ENCODE measurements at regions not wholly inside any gene's neighbourhood (a gene's known extent, or its start where the extent isn't known, plus 50 kb on each side); places are given as distances from the start of the nearest gene placed in this dataset.

DNA sequence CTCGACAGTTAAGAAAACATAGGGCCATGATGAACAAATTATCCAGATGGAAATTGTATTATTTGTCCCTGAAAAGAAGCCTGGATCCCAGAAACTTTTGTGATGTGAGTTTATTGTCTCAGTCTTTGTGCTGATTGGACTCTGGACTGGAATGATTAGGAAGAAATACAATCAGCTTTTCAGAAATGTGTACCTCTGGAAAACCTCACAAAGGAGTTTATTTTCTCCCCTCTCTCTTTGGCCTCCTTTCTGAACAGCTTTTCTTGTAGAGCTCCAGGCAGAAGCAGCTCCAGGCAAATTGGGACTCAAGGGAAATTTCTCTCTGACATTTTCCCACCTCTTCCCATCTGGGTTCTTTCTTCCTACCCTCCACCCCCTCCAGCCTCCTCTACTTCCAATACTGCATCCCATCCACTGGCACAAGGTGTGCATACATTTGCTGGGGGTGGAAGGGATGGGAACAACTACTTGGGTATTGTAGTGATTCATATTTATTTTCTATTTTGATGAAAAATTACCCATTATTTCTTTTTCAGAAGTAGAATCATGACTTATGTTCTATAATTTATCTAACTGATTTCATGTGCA is 119.7 kb downstream of the CD47 start:
- DNase-seq (ENCODE audit: low read depth): no peak

DNA sequence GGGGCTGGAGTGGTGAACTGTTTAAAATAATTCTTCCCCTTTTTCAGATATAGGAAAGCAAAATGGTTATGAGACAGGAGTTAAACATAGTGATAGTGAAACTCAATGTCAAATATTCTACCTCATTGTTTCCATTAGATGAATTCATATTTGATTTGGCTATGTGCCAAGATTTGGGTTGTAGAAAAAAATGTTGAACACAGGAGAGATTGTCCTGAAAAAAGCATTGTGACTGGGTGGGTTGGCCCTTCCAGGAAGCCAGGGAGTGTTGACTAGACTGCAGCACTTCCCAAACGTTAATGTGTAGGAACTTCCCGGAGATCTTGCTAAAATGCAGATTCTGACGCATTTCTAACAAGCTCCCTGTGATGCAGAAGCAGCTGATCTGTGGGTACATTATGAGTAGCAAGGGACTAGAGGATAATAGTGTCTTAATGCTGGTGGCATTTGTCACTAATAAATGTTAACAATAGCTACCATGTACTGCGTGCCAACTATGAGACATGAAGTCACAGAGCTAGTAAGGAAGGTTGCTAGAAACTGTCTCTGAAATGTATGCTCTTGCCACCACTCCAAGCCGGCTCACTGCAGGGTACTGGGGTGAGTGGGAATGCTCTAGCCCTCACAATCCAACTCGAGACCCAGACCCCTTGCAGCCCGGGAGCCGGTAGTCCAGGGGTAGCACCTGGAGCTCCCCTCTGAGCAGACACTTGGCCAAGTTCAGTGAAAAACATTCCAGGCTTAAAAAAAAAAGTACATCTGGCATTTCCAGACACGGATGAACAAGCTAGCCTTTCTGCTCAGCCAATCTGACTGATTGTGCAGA is 120.6 kb downstream of the CD47 start:
- no peak for DNase-seq (ENCODE audit: low read depth)

DNA sequence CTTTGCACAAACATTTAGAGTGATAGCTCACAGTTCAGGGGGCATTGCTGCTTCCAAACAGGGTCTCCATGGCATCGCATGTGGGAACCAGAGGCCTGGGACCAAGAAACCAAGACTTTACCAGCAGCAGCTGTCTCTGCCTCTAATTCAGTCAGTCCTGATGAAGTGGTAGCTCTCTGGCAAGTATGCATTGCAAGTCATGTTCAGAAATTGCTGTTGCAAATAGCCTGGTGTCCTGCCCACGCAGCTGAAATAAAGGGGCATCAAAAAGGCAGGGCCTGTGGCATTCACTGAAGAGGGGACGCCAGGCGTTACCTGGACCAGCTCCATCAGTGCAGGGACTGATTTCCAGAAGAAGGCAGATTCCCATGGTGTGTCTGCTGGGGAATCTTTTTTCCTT is 121.3 kb downstream of the CD47 start:
- no peak for DNase-seq (ENCODE audit: low read depth)

DNA sequence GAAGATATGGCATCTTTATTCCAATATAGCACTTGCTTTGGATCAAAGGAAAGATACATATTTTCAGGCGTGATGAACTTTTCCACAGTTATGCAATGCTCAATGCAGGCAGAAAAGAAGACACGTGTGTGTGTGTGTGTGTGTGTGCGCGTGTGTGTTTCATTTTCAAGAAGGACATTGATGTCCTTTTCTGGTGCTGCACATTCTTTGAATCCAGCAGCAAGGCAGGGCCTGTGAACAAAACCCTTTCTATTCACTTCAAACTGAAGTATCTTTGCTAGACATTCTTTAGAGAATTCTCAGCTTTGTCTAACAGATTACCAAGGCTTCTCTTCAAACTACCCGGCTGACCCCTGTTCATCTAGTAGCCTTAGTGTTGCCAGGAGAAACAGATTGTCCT is 124.6 kb downstream of the CD47 start:
- DNase-seq (ENCODE audit: low read depth): no peak

DNA sequence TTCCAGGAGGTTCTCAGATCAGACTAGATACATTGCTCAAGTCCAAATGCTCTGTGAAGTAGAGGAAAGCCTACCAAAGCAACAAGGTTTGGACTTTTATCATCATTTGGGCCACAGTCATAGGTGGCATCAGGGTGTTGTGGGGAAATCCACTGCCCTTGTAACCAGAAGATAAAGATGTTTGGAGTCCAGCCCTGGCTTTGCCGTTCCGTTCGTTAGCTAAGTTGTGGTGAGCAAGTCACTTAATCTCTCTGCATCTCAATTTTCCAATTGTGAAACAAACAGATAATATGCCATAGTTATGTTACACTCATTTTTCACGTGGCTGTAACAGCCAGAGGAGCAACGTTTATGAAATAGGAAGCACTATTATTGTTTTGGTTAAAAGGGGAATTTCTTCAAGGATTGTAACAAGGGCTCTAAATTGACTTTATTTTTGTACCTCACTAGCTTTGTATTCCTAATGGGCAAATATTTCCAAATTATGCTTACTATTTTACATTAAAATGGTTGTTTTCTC is 125.6 kb downstream of the CD47 start:
- no peak for DNase-seq (ENCODE audit: low read depth)

DNA sequence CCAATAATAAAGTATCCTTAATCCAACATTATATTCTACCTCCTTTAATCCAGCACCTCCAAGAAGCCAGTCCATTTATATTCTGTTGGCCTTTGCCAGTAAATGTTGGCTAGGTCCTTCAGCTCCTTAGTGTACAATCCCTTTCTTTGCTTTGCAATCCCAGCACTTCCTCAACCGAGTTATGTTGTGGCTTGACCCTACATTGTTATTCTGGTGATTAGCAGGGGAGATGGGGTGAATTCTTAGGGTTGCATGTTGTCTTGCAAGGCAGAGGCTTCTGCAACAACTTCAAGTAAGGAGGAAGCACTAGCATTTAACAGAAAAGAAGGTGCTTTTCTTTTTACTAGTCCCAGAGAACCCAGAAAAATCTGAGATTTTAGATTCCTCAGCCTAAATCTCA is 127.2 kb downstream of the CD47 start:
- no peak for DNase-seq (ENCODE audit: low read depth)

DNA sequence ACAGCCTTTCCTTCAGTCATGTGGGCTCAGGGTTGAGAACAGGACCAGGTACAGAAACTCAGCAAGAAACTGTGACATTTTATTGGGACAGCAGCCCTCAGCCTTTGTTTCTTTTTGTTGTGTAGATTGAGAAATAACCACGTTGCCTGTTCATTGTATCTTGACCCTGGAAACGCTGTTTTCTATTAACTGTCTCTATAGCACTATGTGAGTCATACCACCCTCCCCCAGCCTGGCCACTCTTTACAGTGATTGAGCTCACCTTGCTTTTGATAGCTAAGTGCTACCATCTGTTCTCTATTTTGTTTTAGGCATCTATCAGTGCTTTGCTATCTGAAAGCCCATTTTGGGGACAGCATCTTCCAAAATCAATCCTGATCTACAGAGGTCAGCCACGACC is 127.9 kb downstream of the CD47 start:
- no peak for DNase-seq (ENCODE audit: low read depth)

DNA sequence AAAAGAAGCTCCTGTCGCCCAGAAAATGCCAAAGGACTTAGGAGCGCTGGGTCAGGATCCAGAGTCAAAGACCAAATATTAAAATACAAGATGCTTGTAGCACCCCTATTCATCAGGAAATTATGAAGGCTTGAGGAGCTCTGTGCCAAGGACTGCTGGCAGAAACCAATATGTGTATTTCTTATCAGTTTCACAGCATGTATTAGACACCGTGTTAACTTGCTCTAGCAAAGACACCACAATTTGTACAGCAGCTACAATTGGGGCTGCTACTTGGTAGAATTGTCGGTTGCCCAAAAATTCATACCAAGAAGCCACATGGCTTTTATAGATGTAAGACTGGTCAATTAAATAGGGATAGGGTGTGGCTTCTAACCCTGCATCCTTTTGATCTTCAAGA is 128.8 kb downstream of the CD47 start:
- no peak for DNase-seq (ENCODE audit: low read depth)

DNA sequence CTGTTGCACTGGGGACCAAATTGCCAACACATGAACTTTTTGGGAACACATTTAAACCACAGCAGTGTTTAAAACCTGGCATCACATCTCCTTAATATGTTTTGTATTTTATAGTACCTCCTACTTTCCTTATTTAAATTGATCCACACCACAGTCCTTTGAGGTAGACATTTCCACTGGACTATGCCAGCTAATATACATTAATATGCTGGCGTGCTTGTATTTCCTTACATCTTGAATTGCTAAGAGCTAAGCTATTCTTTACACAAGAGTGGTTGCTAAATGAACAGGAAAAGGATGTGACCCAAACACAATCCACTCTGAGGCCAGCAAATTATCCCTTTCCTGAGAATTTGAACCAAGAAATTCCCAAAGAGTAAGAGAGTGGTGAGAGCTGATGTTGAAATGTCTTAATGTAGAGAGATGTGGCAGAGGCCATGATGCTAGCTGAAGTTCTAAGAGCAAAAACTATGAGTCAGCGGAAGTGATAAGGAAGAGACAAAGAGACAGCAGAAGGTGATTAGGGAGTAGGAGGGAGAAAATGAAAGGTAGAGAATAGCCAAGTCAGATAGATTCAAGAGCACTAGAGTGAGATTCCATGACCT is 131.2 kb downstream of the CD47 start:
- DNase-seq (ENCODE audit: low read depth): peak; percentile 97

DNA sequence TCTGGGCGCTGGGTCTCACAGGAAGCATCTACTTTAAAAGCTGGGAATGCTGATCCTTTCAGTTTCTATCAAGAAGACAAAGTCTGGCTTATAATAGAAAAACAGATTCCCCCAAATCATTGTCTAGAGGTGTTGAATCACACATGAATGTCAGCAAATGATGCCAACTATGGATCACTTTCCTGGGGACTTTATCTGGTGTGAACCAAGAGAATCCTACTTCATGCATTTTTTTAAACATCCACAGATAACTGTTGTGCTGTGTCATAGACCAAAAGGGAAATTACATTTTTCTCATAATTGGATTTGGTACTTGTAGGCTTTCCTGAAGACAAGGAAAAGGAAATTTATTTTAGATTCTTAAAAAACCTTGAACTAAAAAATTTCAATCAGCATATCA is 132.7 kb downstream of the CD47 start:
- no peak for DNase-seq (ENCODE audit: low read depth)

DNA sequence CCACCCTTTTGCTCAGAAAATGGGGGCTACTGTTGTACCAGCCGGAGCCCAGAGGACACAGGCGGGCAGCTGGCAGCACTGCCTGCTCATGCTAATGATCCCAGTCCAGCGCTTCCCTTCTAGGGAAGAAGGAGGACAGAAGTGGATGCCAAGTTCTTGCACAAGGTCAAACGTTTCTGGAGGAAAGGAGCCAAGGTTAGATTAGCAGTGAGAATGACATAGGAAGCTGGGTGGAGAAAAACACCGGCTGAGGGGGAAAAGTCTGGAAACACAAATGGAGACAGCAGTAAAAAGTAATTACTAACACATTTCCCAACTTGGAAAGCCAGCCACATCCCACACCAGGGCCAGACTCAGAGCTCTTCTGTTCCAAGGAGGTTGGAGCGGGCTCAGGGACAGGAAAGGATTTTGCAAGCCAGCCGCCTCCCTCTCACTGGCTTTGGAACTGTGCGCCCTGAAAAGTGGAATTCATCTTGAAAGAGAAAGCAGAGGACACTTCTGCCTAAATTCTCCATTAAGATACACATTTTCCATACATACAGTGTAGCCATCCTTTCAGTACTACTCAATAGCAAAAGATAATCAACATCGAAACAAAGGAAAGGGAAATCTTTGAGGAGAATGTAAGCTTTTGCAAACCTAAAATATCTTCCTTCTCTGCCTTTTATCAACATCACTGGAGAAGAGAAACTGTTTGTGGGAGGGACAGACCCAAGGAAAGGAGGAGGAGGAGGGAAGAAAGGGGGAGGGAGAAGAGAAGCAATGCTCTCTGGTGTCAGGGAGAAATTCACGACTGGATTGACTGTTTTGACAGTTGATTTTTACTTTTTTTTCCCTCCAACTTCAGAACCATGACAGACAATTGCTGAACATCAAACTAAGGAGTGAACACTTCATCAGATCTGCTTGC is 133.6 kb downstream of the CD47 start:
- DNase-seq (ENCODE audit: low read depth): peak; percentile 56

DNA sequence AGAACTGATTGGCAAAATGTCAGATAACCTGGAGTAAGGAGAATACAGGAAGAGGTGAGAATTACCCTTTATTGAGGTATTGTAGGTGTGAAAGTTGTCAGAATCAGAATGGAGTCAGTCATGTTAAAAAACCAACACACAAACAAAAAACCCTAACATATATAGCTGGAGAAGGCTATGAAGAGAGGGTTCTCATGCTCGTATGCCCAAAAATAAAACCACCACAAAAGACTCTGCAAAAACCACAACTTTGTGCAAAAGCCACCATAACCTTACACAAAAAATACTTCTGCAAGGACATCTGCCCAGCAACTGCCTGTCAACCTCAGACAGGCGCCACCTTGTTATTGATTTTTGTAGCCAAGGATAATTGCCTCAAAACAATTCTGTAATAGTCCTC is 136.0 kb downstream of the CD47 start:
- DNase-seq (ENCODE audit: low read depth): no peak

DNA sequence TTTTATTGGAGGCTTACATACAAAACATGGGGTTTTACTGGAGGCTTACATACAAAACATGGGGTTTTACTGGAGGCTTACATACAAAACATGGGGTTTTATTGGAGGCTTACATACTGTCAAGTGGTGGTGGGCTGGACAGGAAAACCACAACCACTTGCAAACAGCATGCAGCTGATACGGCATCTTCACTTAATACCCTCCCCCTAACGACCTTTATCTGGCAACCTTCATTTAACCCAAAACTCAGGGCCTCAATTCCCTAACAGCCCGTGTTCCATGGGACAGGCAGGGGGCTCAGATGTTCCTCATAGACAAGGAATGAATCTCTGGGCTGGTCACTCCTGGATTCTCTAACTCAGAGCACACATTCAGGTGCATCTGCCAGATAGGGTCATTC is 137.1 kb downstream of the CD47 start:
- DNase-seq (ENCODE audit: low read depth): no peak

DNA sequence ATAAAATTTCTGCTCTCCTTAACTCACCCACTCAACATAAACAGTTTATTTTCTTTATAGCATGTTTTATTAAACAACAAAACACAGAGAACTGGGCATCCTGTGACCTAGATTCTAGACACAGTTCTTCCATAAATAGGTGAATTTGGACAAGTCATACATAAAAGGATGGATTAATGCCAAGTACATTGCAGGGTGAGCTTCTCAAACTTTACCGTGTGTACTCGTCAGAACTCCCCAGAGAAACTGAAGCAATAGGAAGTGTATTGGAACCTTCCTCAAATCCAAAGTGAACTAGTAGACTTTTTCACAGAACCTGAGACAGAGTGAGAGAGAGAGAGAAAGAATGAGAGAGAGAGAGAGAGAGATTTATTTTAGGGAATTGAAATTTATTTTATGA is 139.7 kb downstream of the CD47 start:
- no peak for DNase-seq (ENCODE audit: low read depth)

DNA sequence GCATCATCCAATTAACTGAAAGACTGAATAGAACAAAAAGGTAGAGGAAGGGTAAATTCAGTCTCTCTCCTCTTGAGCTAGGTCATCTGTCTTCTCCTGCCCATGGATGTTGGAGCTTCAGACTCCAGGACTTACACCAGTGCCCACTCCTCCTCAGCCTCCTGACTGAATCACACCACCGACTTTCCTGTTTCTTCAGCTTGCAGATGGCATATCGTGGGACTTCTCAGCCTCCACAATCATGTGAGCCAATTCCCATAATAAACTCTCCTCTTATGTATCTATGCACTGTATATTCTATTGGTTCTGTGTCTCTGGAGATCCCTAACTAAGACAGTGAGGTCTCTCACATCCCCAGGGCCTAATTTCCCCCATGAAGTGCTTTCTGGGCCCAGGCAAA is 140.4 kb downstream of the CD47 start:
- no peak for DNase-seq (ENCODE audit: low read depth)

DNA sequence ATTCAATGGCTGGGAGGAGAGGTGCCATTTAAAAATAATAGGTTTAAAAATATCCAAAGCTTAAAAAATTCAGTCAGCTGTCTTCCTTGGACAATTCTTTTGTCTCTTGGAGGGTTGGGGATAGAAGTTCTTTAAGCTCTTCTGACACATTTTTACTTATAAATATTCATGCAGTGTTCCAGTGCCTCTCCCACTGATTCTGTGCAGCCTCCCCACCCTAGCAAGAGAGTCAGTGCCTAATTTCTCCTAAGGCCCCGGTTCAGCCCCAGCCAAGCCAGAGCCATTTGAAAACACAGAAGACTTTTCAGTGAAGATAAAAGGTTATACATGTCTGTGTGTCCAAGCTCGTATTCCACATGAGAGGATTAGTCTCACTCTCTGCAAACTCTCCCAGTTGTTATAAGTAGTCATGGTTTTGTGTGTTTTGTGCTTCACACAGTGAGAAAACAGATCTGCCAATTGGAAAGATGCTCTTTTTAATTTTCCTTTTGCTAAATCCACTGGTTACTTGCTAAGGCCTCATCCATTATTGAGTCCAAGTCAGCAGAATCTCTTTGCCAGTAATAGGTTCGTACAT is 141.3 kb downstream of the CD47 start:
- no peak for DNase-seq (ENCODE audit: low read depth)

DNA sequence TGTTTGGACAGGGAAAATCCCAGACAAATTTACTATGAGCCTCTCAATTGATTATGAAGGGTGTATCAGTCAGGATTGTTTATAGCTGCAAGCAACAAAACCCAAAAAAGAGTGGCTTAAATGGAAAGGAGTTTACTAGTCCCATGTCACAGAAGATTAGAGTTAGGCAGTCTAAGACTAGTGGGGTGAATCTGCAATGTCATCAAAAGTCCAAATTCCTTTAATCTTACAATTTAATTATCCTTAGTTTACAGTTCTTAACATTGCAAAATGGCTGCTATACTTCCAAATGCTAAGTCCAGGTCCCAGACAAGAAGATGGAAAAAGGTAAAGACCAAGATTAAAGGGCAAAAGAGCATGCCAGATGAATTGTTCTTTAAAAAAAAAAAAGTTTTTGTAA is 143.6 kb downstream of the CD47 start:
- DNase-seq (ENCODE audit: low read depth): no peak

DNA sequence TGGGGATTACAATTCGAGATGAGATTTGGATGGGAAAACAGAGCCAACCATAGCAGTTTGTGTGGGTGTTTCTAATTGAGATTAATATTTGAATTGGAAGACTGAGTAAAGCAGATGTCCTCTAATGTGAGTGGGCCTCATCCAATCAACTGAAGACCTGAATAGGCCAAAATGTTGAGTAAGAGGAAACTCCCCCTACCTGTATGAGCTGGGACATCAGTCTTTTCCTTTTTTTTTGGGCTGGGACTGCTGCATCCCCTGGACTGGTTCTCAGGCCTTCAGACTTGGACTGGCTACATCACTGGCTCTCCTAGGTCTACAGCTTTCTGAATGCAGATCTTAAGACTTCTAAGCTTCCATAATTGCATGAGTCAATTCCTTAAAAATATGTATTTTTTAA is 144.1 kb downstream of the CD47 start:
- DNase-seq (ENCODE audit: low read depth): no peak

DNA sequence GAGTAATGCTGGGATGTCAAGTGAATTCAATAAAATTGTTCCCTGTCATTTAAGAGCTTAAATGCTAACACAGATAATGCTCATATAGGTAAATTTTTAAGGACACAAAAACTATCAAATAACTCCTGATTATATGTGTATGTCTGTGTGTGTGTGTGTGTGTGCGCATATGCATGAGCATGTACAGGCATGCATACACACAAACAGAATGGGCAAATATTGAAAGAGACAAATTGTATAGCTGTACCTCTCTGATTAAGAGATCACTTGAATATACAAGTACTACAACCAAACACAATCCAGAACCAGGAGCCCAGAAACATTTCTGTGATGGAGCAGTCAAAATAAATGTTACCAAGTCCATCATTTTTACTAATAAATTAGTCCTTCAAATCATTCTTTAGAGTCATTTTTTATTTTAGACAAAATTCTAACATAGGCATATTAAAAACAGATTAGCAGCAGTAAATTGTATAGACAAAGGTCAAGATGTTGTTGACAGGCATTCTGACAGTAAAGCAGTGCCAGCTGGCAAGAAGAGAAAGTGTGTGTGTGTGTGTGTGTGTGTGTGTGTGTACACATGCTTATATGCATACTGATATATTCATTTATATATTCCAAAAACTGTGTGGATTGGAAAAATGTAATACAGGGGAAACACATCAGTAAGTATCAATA is 145.3 kb downstream of the CD47 start:
- no peak for DNase-seq (ENCODE audit: low read depth)

DNA sequence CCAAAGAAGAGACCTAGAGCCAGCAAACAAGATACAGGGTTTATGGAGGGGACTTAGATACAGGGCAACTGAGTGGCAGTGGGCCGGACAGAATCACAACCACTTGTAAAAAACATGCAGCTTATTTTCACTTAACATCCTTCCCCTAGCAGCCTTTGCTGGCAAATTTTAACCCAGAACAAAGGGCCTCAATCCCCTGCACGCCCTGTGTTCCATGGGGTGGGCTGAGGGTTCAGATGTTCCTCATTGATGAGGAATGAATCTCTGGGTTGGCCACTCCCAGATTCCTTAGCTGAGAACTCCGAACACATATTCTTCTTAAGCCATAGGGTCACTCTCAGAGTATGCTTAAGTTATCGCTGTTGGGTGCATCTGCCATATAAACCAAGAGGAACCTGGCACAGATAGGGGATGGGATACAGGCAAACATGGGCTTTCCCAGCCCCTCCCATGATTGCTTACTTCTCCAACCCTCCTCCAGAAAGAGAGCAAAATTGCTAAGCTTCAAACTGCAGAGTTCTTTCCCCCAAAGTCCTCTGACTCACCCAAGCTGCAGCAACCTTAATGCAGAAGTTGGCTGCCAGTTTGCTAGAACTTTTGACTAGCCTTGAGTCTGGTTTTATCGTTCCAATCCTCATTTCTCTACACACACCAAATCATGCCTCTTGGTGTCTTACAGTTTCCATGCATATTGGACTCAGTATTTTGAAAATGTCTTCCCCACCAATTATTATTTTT is 146.9 kb downstream of the CD47 start:
- DNase-seq (ENCODE audit: low read depth): no peak

Measured in HS-5 (cell line).